ENCODE measurements at regions not wholly inside any gene's neighbourhood (a gene's known extent, or its start where the extent isn't known, plus 50 kb on each side); places are given as distances from the start of the nearest gene placed in this dataset.

DNA sequence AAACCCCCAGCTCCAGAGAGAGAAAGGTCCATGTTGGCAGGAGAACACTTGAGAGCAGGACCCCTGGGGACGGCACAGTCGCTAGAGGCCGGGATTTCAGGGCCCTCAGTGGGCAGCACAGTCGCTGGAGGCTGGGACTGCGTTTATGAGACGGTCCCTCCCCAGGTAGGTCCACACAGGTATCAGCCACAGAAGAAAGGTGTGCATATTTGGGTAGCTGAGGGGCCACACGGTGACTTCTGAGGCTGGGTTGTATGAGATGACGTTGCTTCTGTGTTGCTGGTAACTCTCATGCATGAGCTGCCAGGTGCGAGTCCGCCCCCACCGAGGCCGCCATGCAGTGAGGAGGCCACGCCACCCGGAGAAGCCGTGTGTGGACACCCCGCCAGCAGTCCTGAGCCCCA is 56.9 kb upstream of the PPP2R2D start:
- no peak for DNase-seq
- Mint-ChIP-seq H3K27me3 (ENCODE audit: unreplicated experiment) (no peaks in the 10 kb centered on the region), H3K27ac (ENCODE audit: unreplicated experiment) (no peak overlapping the region), H3K4me1 (ENCODE audit: low read depth, unreplicated experiment) (no peaks in the 10 kb centered on the region), H3K9me3 (ENCODE audit: unreplicated experiment) (no peaks in the 10 kb centered on the region), H3K36me3 (ENCODE audit: unreplicated experiment) (no peaks in the 10 kb centered on the region), H3K4me3 (ENCODE audit: unreplicated experiment) (no peak overlapping the region)
- TF ChIP-seq, protein P1, sequence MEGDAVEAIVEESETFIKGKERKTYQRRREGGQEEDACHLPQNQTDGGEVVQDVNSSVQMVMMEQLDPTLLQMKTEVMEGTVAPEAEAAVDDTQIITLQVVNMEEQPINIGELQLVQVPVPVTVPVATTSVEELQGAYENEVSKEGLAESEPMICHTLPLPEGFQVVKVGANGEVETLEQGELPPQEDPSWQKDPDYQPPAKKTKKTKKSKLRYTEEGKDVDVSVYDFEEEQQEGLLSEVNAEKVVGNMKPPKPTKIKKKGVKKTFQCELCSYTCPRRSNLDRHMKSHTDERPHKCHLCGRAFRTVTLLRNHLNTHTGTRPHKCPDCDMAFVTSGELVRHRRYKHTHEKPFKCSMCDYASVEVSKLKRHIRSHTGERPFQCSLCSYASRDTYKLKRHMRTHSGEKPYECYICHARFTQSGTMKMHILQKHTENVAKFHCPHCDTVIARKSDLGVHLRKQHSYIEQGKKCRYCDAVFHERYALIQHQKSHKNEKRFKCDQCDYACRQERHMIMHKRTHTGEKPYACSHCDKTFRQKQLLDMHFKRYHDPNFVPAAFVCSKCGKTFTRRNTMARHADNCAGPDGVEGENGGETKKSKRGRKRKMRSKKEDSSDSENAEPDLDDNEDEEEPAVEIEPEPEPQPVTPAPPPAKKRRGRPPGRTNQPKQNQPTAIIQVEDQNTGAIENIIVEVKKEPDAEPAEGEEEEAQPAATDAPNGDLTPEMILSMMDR (IDR thresholded peaks at IDR 0.05; ENCODE audit: partially characterized antibody, unreplicated experiment) = no peak

DNA sequence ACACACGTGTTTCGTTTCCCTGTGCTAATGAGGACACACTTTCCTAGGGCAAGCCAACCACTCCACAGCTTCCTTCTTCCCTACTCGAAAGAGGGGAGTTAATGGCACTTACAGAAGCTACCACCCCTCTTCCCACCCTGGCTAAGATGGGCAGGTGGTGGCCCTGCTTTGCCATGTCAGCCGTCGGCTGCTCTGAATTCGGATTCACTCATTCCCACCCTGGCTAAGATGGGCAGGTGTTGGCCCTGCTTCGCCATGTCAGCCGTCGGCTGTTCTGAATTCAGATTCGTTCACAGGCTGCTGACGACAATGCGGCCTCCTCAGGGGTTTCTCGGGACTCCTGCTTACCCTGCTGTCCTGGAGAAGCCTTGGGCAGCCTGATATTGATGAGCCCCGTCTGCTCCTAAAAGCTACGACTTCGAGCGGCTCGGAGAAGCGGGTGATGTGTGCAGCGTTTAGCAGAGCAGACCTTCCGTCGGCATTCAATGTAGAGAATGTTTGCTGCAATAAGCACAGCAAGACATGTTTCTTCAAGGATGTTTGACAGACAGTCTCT is 56.2 kb upstream of the PPP2R2D start:
- H3K36me3 Mint-ChIP-seq (ENCODE audit: unreplicated experiment) = no peaks in the 10 kb centered on the region
- peak; percentile 5 for DNase-seq
- H3K27me3 Mint-ChIP-seq (ENCODE audit: unreplicated experiment) = no peaks in the 10 kb centered on the region

DNA sequence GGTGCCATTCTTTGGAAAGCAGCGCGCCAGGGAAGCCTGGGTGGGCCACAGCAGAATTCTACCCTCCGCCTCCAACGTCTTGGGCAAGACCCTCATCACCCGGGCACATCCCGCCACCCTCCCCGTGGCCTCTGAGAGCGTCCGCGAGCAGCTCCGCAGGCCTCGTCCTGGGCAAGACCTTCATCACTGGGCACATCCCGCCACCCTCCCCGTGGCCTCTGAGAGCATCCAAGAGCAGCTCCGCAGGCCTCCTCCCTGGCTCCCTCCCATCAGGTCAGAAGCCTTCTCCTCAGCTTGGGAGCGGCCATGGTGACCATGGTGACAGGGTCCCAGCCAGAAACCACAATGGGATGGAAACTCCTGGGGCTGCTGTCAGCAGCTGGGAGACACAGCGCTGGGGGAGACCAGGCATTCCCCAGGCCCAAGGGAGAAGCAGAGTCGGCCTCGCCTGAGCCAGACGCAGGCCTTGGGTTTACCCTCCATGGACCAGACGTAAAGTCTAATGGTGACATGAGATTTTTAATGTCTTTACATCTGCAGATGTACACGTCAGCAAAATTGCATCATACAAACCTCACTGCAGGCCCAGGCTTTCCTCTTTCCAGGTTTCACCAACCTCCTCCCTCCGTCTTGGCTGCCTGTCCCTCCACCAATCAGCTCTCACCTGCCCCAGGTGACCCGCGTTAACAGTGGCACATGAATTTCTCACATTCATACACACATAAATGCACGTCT is 55.1 kb upstream of the PPP2R2D start:
- H3K27me3 Mint-ChIP-seq (ENCODE audit: unreplicated experiment) = no peaks in the 10 kb centered on the region
- H3K4me1 Mint-ChIP-seq (ENCODE audit: low read depth, unreplicated experiment) = no peaks in the 10 kb centered on the region
- no peak for DNase-seq
- H3K27ac Mint-ChIP-seq (ENCODE audit: unreplicated experiment) = no peak overlapping the region
- TF ChIP-seq, protein P1 (IDR thresholded peaks at IDR 0.05; ENCODE audit: partially characterized antibody, unreplicated experiment) = no peak
- no peaks in the 10 kb centered on the region for H3K9me3 Mint-ChIP-seq (ENCODE audit: unreplicated experiment)
- peaks cover 2% of the 10 kb centered on the region for H3K36me3 Mint-ChIP-seq (ENCODE audit: unreplicated experiment)
- no peak overlapping the region for H3K4me3 Mint-ChIP-seq (ENCODE audit: unreplicated experiment)

More for the DNA sequence above, 56.2 kb upstream of the PPP2R2D start:
- H3K4me1 Mint-ChIP-seq (ENCODE audit: low read depth, unreplicated experiment) = no peaks in the 10 kb centered on the region
- H3K4me3 Mint-ChIP-seq (ENCODE audit: unreplicated experiment) = no peak overlapping the region
- no peaks in the 10 kb centered on the region for H3K9me3 Mint-ChIP-seq (ENCODE audit: unreplicated experiment)
- TF ChIP-seq, protein P1 (IDR thresholded peaks at IDR 0.05; ENCODE audit: partially characterized antibody, unreplicated experiment) = no peak
- no peak overlapping the region for H3K27ac Mint-ChIP-seq (ENCODE audit: unreplicated experiment)

DNA sequence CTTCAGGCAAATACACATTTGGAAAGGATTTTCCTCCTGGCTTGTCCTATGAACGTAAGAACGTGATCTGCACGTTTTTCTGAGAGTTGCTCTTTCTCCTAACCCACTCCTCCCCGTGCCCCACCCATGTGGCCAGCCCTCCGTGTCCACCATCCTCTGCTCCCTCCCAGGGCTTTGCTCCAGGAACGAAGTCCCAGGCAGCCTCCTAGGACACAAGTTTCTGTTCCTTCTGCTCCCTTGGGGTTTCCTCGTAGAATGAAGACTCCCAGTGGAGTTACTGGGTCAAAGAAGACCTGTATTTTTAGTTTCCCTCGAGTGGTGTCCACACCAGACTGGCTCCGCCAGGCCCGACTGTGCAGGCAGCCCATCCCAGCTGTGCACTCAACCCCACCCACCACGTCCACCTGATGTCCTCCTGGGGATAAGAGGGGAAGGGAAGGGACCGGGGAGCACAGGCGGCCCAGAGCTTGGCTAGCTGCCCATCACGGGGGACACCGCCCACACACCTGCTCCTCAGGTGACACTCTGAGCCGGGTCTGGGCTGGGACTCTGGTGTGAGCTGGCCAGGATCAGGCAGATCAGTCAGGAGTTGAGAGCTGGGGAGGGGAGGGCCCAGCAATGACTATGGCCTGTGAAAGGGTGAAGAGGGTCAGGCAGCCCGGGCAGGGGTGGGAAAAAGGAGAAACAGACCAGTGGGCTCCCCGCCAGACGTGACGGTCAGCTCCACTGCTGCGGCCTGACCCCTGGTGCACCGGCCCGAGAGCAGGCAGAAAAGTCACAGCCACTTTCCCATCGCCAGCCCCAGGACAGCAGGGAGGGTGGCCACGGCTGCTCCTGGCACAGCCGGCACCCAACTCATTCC is 54.3 kb upstream of the PPP2R2D start:
- Mint-ChIP-seq H3K4me1 (ENCODE audit: low read depth, unreplicated experiment) (no peaks in the 10 kb centered on the region), H3K27ac (ENCODE audit: unreplicated experiment) (no peak overlapping the region), H3K36me3 (ENCODE audit: unreplicated experiment) (peaks cover 8% of the 10 kb centered on the region), H3K4me3 (ENCODE audit: unreplicated experiment) (no peak overlapping the region), H3K9me3 (ENCODE audit: unreplicated experiment) (peaks cover 5% of the 10 kb centered on the region), H3K27me3 (ENCODE audit: unreplicated experiment) (peaks cover 2% of the 10 kb centered on the region)
- TF ChIP-seq, protein P1 (IDR thresholded peaks at IDR 0.05; ENCODE audit: partially characterized antibody, unreplicated experiment) = no peak
- no peak for DNase-seq
